ENCODE measurements at regions not wholly inside any gene's neighbourhood (a gene's known extent, or its start where the extent isn't known, plus 50 kb on each side); places are given as distances from the start of the nearest gene placed in this dataset.

GRCh38 chr18:60862988-60863387 lies 470.2 kb upstream of the CDH20 start:
- Histone ChIP-seq H3K4me1 (ENCODE audit: control insufficient read depth, insufficient read depth, low read length) (no peaks in the 10 kb centered on the region), H3K27me3 (replicated peaks; ENCODE audit: control insufficient read depth, insufficient read depth, low read length) (no peaks in the 10 kb centered on the region), H3K9me3 (ENCODE audit: control insufficient read depth, low read length) (no peaks in the 10 kb centered on the region), H3K9ac (ENCODE audit: low read length) (no peak overlapping the region), H3K4me3 (ENCODE audit: low read length) (no peak overlapping the region), H3K36me3 (ENCODE audit: control insufficient read depth, insufficient read depth, low read length, severe bottlenecking) (no peaks in the 10 kb centered on the region)
- no peak for DNase-seq (ENCODE audit: low read depth)

DNA sequence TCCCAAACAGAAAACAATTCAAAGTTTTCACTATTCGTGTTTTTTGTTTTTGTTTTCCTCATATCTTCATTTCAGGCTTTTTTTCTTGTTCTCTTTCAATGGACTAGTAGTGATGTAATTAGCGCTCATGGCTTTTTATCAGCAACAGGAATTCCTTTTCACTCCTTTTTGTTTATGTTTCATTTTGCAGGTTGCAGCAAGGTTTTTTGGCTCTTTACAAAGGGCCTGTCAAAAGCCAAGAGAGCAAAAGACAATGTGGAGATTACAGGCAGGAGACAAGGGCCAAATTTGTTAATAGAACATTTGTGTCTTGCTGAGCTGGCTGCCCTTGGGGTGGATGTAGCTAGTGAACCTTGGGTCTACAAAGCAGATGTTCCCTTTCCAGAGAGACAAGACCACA lies 467.4 kb upstream of the CDH20 start:
- H3K9me3 ChIP-seq (ENCODE audit: control insufficient read depth, low read length) = no peaks in the 10 kb centered on the region
- no peaks in the 10 kb centered on the region for H3K4me1 ChIP-seq (ENCODE audit: control insufficient read depth, insufficient read depth, low read length)
- no peak overlapping the region for H3K4me3 ChIP-seq (ENCODE audit: low read length)
- no peak for DNase-seq (ENCODE audit: low read depth)
- H3K9ac ChIP-seq (ENCODE audit: low read length) = no peak overlapping the region
- H3K36me3 ChIP-seq (ENCODE audit: control insufficient read depth, insufficient read depth, low read length, severe bottlenecking) = no peaks in the 10 kb centered on the region
- peaks cover 3% of the 10 kb centered on the region for H3K27me3 ChIP-seq (replicated peaks; ENCODE audit: control insufficient read depth, insufficient read depth, low read length)

- Histone ChIP-seq H3K4me1 (ENCODE audit: control insufficient read depth, insufficient read depth, low read length) (no peaks in the 10 kb centered on the region), H3K9ac (ENCODE audit: low read length) (no peak overlapping the region), H3K36me3 (ENCODE audit: control insufficient read depth, insufficient read depth, low read length, severe bottlenecking) (no peaks in the 10 kb centered on the region), H3K27me3 (replicated peaks; ENCODE audit: control insufficient read depth, insufficient read depth, low read length) (peaks cover 11% of the 10 kb centered on the region), H3K9me3 (ENCODE audit: control insufficient read depth, low read length) (no peaks in the 10 kb centered on the region), H3K4me3 (ENCODE audit: low read length) (no peak overlapping the region)
- DNase-seq (ENCODE audit: low read depth) = no peak
Measured at GRCh38 chr18:60870261-60871153, 462.7 kb upstream of the CDH20 start.

- no peak overlapping the region for H3K9ac ChIP-seq (ENCODE audit: low read length)
- no peak for DNase-seq (ENCODE audit: low read depth)
- H3K4me3 ChIP-seq (ENCODE audit: low read length) = no peak overlapping the region
- H3K36me3 ChIP-seq (ENCODE audit: control insufficient read depth, insufficient read depth, low read length, severe bottlenecking) = no peaks in the 10 kb centered on the region
- H3K4me1 ChIP-seq (ENCODE audit: control insufficient read depth, insufficient read depth, low read length) = no peaks in the 10 kb centered on the region
- no peaks in the 10 kb centered on the region for H3K9me3 ChIP-seq (ENCODE audit: control insufficient read depth, low read length)
- peaks cover 11% of the 10 kb centered on the region for H3K27me3 ChIP-seq (replicated peaks; ENCODE audit: control insufficient read depth, insufficient read depth, low read length)
Measured at GRCh38 chr18:60872434-60872833, 460.8 kb upstream of the CDH20 start.

GRCh38 chr18:60873708-60874107 lies 459.5 kb upstream of the CDH20 start:
- no peak overlapping the region for H3K4me3 ChIP-seq (ENCODE audit: low read length)
- peak; percentile 47 for DNase-seq (ENCODE audit: low read depth)
- H3K4me1 ChIP-seq (ENCODE audit: control insufficient read depth, insufficient read depth, low read length) = no peaks in the 10 kb centered on the region
- H3K36me3 ChIP-seq (ENCODE audit: control insufficient read depth, insufficient read depth, low read length, severe bottlenecking) = no peaks in the 10 kb centered on the region
- peaks cover 8% of the 10 kb centered on the region for H3K27me3 ChIP-seq (replicated peaks; ENCODE audit: control insufficient read depth, insufficient read depth, low read length)
- no peaks in the 10 kb centered on the region for H3K9me3 ChIP-seq (ENCODE audit: control insufficient read depth, low read length)
- H3K9ac ChIP-seq (ENCODE audit: low read length) = no peak overlapping the region

- no peak overlapping the region for H3K4me3 ChIP-seq (ENCODE audit: low read length)
- no peaks in the 10 kb centered on the region for H3K9me3 ChIP-seq (ENCODE audit: control insufficient read depth, low read length)
- H3K36me3 ChIP-seq (ENCODE audit: control insufficient read depth, insufficient read depth, low read length, severe bottlenecking) = no peaks in the 10 kb centered on the region
- peaks cover 8% of the 10 kb centered on the region for H3K27me3 ChIP-seq (replicated peaks; ENCODE audit: control insufficient read depth, insufficient read depth, low read length)
- no peak for DNase-seq (ENCODE audit: low read depth)
- no peaks in the 10 kb centered on the region for H3K4me1 ChIP-seq (ENCODE audit: control insufficient read depth, insufficient read depth, low read length)
- H3K9ac ChIP-seq (ENCODE audit: low read length) = no peak overlapping the region
Measured at GRCh38 chr18:60875957-60876507, 457.2 kb upstream of the CDH20 start.

GRCh38 chr18:60880184-60880583 lies 453.0 kb upstream of the CDH20 start:
- Histone ChIP-seq H3K4me3 (ENCODE audit: low read length) (no peak overlapping the region), H3K27me3 (replicated peaks; ENCODE audit: control insufficient read depth, insufficient read depth, low read length) (no peaks in the 10 kb centered on the region), H3K9ac (ENCODE audit: low read length) (no peak overlapping the region), H3K36me3 (ENCODE audit: control insufficient read depth, insufficient read depth, low read length, severe bottlenecking) (no peaks in the 10 kb centered on the region), H3K9me3 (ENCODE audit: control insufficient read depth, low read length) (no peaks in the 10 kb centered on the region), H3K4me1 (ENCODE audit: control insufficient read depth, insufficient read depth, low read length) (no peaks in the 10 kb centered on the region)
- no peak for DNase-seq (ENCODE audit: low read depth)

DNA sequence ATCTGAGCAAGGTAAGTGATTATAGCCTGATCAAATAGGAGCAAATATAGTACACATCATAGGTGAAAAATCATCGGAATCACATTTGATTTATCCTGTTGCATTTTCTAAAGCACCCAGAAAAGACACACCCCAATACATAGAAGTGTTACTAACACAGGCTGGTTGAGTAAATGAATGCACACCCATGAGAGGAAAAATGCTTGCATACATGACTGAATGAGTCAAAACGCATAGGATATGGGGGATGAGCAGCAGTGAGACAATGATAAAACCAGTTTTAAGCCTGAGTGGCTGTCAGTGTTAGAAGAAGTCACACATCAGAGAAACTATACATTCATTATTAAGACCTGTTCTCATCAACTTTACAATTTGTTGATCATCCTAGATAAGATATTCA lies 449.6 kb upstream of the CDH20 start:
- no peaks in the 10 kb centered on the region for H3K27me3 ChIP-seq (replicated peaks; ENCODE audit: control insufficient read depth, insufficient read depth, low read length)
- no peak overlapping the region for H3K4me3 ChIP-seq (ENCODE audit: low read length)
- no peak for DNase-seq (ENCODE audit: low read depth)
- no peaks in the 10 kb centered on the region for H3K4me1 ChIP-seq (ENCODE audit: control insufficient read depth, insufficient read depth, low read length)
- no peaks in the 10 kb centered on the region for H3K9me3 ChIP-seq (ENCODE audit: control insufficient read depth, low read length)
- no peak overlapping the region for H3K9ac ChIP-seq (ENCODE audit: low read length)
- no peaks in the 10 kb centered on the region for H3K36me3 ChIP-seq (ENCODE audit: control insufficient read depth, insufficient read depth, low read length, severe bottlenecking)

GRCh38 chr18:60888071-60888624 lies 445.1 kb upstream of the CDH20 start:
- Histone ChIP-seq H3K36me3 (ENCODE audit: control insufficient read depth, insufficient read depth, low read length, severe bottlenecking) (no peaks in the 10 kb centered on the region), H3K4me1 (ENCODE audit: control insufficient read depth, insufficient read depth, low read length) (peaks cover 12% of the 10 kb centered on the region), H3K9me3 (ENCODE audit: control insufficient read depth, low read length) (no peaks in the 10 kb centered on the region), H3K27me3 (replicated peaks; ENCODE audit: control insufficient read depth, insufficient read depth, low read length) (no peaks in the 10 kb centered on the region), H3K4me3 (ENCODE audit: low read length) (no peak overlapping the region), H3K9ac (ENCODE audit: low read length) (no peak overlapping the region)
- DNase-seq (ENCODE audit: low read depth) = no peak

DNA sequence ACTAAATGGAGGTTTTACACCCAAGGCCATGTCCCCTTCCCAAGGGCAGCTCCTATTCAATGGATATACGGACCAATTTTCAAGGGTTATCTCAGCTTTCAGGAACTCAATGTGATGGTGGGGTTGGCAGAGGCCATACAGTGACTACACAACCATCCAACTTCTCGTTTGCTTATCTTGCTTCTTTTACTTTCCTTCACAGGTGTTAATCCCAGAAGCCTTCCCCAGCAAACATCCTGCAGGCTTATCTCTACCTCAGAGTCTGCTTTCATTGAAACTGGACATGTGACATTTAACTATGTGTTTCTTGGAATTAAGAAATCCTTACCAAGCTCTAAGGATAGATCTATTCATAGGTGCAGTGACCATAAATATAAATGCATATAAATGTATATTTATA lies 443.8 kb upstream of the CDH20 start:
- H3K4me3 ChIP-seq (ENCODE audit: low read length) = no peak overlapping the region
- peaks cover 24% of the 10 kb centered on the region for H3K4me1 ChIP-seq (ENCODE audit: control insufficient read depth, insufficient read depth, low read length)
- no peak for DNase-seq (ENCODE audit: low read depth)
- no peaks in the 10 kb centered on the region for H3K9me3 ChIP-seq (ENCODE audit: control insufficient read depth, low read length)
- no peaks in the 10 kb centered on the region for H3K27me3 ChIP-seq (replicated peaks; ENCODE audit: control insufficient read depth, insufficient read depth, low read length)
- H3K9ac ChIP-seq (ENCODE audit: low read length) = no peak overlapping the region
- no peaks in the 10 kb centered on the region for H3K36me3 ChIP-seq (ENCODE audit: control insufficient read depth, insufficient read depth, low read length, severe bottlenecking)

DNA sequence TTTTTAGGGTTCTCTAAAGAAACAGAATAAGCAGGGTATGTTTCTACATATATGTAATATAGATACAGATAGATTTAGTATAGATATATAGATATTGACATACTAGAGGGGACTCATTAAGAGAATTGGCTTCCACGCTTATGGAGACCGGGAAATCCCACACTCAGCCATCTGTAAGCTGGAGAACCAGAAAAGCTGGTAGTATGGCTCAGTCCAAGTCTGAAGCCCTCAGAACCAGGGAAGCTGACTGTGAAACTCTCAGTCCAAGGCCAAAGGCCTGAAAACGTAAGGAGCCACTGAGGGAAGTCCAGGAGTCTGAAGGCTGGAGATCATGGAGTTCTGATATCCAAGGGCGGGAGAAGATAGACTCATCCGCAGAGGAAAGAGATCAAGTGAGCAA lies 441.3 kb upstream of the CDH20 start:
- DNase-seq (ENCODE audit: low read depth) = no peak
- H3K9ac ChIP-seq (ENCODE audit: low read length) = no peak overlapping the region
- no peaks in the 10 kb centered on the region for H3K9me3 ChIP-seq (ENCODE audit: control insufficient read depth, low read length)
- peaks cover 30% of the 10 kb centered on the region for H3K4me1 ChIP-seq (ENCODE audit: control insufficient read depth, insufficient read depth, low read length)
- H3K4me3 ChIP-seq (ENCODE audit: low read length) = no peak overlapping the region
- H3K27me3 ChIP-seq (replicated peaks; ENCODE audit: control insufficient read depth, insufficient read depth, low read length) = no peaks in the 10 kb centered on the region
- no peaks in the 10 kb centered on the region for H3K36me3 ChIP-seq (ENCODE audit: control insufficient read depth, insufficient read depth, low read length, severe bottlenecking)

Measured in adipocyte (in vitro differentiated cells).